ENCODE measurements at regions not wholly inside any gene's neighbourhood (a gene's known extent, or its start where the extent isn't known, plus 50 kb on each side); places are given as distances from the start of the nearest gene placed in this dataset.

DNA sequence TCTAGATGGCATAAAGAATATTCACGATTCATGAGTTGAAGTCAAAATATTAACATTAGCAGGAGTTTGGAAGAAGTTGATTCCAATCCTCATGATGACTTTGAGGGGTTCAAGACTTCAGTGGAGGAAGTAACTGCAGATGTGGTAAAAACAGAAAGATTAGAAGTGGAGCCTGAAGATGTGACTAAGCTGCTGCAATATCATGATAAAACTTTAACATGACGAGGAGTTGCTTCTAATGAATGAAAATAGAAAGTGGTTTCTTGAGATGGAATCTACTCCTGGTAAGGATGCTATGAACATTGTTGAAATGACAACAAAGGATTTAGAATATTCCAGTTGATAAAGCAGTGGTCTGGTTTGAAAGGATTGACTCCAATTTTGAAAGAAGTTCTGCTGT, 70.1 kb upstream of the TMLHE start:
- DNase-seq: no peak

DNA sequence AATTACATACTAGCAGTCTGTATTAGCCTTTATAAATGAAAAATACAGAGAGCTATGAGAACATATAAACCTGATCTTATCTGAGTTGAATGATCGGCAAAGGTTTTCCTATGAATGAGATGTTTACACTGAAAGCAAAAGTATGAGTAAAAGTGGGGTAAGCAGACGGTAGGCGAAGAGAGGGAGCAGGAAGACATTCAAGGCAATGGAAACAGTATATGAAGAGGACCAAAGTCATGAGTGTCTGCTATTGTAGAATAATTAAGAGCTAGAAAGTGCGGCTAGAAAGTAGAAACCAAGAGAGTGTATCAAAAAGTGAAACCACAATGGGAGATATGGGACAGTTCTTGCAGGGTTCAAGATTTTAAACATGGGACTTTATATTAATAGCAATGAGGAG, 67.0 kb upstream of the TMLHE start:
- no peak for DNase-seq

DNA sequence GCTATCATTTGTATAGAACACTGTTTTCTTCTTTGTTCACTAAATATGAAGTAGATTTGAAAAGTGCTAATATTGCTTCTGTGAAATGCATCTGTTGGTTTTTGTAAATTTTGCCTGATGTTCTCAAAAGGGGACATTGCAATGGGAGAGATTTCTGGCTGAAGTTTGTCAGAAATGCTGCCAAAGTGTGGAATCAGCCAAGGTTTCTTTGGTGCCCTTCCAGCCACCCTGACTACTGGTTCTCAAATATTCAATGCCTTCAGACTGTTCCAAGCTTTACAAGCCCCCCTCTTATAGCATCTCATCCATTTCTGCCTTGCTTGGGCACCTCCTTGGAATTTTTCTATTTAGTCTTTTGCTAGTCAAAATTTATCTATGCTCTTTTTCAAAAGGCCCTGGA, 60.6 kb upstream of the TMLHE start:
- DNase-seq: no peak

DNA sequence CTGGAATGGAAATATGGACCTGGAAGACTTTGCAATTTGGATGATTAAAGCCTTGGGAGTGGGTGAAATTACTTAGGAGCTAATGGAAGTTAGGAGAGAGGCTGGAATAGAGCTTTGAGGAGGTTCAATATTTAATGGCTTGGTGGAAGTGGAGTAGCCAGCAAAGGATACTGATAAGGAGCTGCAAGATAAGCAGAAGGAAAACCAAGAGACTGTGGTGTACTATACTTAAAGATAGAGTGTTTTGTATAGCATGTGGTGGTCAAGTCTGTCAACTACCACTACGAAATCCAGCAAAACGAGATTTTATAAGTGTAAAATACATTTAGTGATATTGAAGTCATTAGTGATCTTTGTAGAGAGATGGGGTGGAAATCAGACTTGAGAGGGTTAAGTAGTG, 54.0 kb upstream of the TMLHE start:
- DNase-seq: no peak
